GM19438 (cell line): ENCODE measurements at regions not wholly inside any gene's neighbourhood (a gene's known extent, or its start where the extent isn't known, plus 50 kb on each side); places are given as distances from the start of the nearest gene placed in this dataset.

Experiments used
- ATAC-seq: cut with Tn5 transposase; IDR thresholded peaks from one replicate; pipeline ENCODE4 v1.9.1; 2021; ENCODE audit warnings: low read depth; ENCODE audit not compliant: unreplicated experiment

DNA sequence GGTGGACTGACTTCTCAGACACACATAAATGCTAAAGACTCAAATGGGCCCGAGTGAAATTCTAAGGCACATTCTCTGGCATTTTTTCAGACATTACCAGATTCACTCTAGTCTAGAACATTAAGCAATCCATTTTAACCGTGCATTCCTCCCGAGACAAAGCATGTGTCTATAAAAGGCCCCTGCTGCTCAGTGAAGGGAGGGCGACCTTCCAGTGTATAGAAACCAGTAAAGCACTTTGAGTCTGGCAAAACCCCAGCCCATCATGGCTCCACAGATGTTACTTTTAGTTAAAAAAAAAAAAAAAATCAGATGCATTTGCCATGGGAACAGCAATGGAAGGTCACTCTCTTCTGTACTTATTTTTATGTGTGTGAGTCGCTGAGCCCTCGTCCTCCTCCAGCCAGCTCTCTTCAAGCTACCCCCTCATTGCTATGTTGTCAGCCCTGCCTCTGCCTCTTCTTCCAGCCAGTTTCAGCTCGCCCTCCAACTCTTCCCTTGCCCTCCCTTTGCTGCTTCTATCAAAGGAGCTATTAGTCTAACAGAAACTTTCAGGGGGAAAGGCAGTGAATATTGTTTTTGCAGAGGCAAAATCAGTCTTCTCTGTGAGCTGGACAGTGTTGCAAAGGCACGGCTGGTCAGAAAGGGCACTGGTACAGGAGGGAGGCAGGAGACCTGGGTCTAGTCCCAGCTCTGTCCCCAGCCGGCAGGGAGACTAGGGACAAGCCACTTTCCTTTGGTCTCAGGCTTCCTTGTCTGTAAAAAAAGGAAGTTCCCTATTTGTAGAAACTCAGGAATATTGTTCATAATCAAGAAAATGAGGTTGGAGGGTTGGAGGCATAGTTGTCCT is 644.2 kb downstream of the ZNF674 start:
- ATAC-seq: no peak

DNA sequence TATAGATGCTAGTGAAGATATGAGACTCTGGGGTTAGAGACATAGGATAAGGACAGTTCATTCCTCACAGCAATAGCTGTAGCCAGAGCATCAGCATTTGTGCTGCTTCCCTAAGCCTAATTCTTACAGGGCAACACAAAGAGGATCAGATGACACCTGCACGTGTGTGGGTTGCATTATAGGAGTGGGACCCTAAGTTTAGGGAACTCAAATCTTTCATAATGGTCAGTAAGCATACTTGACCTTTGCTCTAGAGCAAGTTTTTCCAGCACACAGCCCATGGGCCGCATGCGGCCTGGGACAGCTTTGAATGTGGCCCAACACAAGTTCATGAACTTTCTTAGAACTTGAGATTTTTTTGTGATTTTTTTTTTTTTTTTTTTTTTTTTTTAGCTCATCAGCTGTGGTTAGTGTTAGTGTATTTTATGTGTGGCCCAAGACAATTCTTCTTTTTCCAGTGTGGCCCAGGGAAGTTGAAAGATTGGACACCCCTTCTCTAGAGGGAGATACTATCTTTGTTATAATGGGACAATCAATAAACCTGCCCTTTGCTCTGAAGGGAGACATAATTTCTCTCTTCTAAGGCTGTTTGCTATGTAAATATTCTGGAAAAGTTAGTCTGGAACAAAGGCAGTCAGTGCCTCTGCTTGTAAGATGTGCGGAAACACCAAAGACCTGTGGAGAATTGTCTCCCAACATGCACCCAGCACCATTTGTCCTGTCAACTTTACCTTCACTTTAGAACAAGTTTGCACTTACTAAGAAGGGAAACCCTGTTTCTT is 650.2 kb downstream of the ZNF674 start:
- ATAC-seq: no peak

- no peak for ATAC-seq
Observed at GRCh38 chrX:45889471-45889870, 655.8 kb downstream of the ZNF674 start.

- ATAC-seq: no peak
Observed at GRCh38 chrX:45888518-45888917, 656.7 kb downstream of the ZNF674 start.

DNA sequence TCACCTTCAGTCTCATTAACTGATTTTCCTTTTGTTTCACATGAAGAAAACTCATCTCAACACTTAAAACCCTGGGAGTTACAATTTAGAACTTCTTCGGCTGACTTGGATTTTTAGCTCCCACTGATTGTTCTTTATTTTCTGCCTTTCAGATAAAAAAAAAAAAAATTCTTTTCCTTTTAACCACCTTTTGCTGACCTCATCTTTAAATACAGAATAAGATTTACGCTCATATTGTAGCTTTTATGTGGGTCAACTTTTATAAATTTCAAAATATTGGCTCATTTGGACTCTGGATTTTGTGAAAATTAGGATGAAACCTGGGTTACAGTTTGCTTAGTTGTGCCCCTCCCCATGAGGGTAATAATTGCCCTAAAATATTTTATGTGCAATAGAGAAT is 659.3 kb downstream of the ZNF674 start:
- ATAC-seq: no peak

DNA sequence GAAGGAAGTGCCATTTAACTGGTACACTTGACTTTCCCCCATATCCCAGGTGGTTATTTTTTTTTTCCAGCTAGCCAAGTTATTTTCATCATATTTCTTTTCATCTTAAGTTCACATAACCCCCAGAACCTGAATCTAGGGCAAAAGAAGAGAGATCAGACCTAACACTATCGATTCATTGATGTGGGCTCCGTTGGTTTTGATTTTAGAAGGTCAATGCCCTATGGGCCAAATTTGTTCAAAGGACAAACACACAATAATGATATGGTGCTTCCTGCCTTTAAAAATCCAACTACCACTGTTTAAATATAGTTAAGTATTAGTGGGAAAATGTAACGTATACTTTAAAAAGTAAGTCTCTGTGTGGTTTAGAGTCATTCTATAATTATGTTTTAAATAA is 665.7 kb downstream of the ZNF674 start:
- ATAC-seq: no peak

DNA sequence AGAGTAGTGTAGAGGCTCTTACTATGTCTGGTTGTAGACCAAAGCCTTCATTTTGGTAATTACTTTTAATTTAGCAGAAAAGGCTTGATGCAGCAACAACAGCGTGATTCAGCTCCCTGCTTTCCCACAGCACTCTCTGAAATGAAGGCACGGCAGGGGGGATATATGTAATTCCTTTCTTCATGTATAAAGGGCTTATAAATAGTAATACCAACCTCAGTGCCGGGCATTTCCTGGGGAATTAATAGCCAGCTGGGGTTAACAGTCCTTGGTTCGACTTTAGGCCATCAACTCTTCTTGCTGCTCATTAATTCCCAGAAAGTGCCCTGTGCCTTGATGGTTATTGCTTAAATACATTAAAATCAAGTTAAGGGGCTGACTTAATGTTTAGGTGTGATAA is 669.0 kb downstream of the ZNF674 start:
- ATAC-seq: no peak

- ATAC-seq: no peak
Observed at GRCh38 chrX:45873781-45874180, 671.4 kb downstream of the ZNF674 start.

GRCh38 chrX:45872480-45872879 is 671.8 kb upstream of the DIPK2B start:
- no peak for ATAC-seq

GRCh38 chrX:45868425-45868824 is 667.7 kb upstream of the DIPK2B start:
- ATAC-seq: no peak

DNA sequence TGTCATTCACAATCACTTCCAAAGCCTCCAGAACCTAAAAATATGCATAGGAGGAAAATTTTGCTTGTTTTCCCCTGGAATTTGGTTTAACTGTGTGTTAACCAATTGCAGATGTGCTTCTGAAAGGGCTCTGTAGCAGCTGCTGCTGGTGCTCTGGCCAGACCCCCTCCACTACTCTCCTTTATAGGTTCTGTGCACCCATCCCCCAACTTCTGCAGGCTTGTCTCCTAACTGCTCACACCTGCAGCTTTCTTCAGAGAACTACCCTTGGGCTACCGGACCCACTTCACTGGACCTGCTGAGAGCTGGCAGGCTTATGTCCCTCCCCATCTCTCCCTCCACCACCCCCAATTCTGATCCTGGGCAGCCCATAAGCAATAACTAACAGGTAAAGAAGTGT is 662.1 kb upstream of the DIPK2B start:
- no peak for ATAC-seq

DNA sequence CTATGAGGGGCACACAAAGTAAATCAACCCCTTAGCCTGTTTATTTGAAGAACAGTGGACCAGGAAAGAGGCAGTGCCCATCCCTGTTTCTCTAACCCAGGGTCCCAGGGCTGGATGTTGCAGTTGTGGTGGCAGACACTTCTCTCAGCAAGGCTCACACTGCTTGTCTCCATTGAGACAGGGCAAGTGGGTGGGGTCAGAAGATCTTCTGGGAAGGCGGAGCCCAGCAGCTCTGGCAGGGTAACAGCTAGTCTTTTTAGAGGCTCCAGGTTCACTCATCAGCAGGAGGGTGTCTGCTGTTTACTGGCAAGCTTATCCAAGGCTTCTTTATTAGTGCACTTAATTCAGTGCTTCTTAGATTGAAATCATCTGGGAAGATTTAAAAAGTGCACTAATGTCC is 659.8 kb upstream of the DIPK2B start:
- no peak for ATAC-seq

GRCh38 chrX:45859407-45859806 is 658.7 kb upstream of the DIPK2B start:
- no peak for ATAC-seq

- no peak for ATAC-seq
Observed at GRCh38 chrX:45852884-45853283, 652.2 kb upstream of the DIPK2B start.

DNA sequence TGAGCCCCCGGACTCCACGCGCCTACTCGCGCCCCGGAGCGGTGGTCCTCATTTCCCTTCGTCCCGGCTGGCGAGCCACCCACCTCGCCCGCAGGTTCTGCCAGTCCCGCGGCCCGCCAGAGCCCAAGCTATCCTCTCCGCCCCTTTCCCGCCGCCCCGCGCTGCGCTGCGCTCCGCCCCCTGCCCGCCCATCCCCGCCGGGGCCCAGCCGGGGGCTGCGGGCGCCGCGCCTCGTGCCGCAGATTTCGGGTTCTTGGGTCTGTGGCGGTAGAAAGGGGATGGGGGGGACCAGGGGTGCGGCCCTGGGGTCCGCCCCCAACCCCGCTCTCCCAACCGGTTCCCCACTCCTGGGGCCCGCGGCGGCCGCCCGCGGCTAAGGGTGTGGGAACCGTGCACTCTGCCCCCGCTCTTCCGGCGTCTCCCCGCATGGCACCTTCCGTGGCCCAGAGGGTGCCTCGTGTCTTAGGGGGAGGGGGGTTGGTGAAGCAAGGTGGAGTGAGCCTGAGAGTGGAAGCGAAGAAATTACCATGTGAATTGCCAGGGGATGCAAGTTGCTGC is 650.8 kb upstream of the DIPK2B start:
- no peak for ATAC-seq

DNA sequence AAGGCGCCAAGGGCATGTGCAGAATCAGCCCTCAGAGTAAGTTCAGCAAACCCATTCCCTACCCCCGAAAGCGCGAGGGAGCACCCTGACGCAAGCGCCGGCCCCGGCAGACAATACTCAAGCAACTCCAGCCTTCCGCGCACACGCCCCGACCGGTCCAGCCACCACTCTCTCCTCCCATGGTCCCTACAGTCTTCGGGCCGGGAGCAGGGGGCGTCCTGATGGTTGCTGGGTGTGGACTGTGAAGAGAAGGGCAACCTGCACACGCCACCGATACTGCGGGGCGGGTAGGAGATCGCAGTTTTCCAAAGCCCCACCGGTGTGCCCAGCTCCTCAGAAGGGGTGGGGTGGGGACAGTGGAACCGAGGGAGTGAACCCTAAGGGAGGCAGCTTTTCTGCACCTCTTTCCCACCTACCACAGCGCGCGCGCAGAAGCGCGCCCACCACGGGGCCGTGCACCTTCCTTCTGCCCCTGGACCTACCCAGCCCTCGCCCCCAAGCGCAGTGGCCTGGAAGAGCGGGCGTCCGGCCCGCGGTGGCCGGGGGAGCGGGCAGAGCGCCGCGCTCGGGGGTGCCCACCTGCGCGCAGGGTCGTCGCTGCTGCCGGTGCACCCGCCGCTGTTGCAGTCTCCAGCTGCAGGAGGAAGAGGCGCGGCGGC is 650.2 kb upstream of the DIPK2B start:
- ATAC-seq: no peak

DNA sequence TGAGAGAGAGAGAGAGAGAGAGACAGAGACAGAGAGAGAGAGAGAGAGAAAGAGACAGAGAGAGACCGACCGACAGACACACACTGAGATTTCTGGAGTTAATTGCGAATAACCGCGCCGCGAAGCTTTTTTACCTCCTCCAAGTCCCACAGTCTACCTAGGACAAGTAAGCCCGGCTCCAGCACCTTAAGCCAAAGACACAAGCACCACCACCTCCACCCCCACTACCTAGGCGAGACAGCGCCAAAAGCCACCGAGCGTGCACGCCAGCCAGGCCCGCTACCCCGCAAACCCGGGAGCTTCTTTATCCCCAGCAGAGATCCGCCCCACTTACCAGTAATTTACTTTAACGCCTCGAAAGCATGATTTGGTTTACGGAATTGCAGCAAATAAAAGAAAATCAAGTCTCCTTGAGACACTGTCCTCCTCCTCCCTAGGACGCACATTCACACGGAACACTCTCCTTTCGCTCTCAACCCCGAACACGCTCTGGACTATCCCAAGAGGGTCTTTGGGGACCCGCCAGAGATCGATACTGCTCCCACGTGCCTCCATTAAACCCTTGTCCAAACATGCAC is 649.6 kb upstream of the DIPK2B start:
- ATAC-seq: no peak

DNA sequence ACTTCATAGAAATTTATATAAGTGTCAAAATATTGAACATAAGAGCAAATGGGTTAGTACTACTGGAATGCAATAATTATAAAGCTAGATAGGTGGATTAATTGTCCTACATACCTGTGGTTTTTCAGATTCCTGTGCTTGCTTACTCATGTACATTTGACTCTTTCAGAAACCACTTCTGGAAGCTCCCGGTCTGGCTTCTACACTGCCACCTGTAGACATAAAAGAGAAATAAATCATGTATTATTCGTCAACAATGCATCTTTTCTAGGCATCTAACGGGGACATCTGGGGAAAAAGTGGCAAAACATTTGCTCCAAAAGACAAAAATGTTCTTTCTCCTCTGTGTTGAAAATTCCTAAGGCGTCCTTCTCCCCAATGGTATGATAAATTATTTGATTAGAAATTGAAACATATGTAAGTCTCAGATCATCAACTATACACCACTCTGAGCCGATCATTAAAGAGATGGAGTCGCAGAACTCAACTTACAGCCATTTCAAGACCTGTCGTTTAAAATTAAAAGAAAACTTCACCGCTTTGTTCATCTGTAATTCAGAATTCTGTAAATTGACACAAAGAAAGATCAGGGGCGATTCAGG is 648.7 kb upstream of the DIPK2B start:
- no peak for ATAC-seq

GRCh38 chrX:45847961-45848360 is 647.3 kb upstream of the DIPK2B start:
- no peak for ATAC-seq

GRCh38 chrX:45846328-45846727 is 645.7 kb upstream of the DIPK2B start:
- ATAC-seq: no peak
